ENCODE measurements at regions not wholly inside any gene's neighbourhood (a gene's known extent, or its start where the extent isn't known, plus 50 kb on each side); places are given as distances from the start of the nearest gene placed in this dataset.

GRCh38 chr13:73902847-73903246, 231.4 kb downstream of the KLF12 start:
- no peak for TF ChIP-seq POLR2A (IDR thresholded peaks at IDR 0.05; ENCODE audit: low read depth)
- no peak for TF ChIP-seq POLR2AphosphoS5 (IDR thresholded peaks at IDR 0.05)
- no peak for TF ChIP-seq CTCF (IDR thresholded peaks at IDR 0.05)

Data from esophagus muscularis mucosa (tissue), 3 donors.